ENCODE measurements at regions not wholly inside any gene's neighbourhood (a gene's known extent, or its start where the extent isn't known, plus 50 kb on each side); places are given as distances from the start of the nearest gene placed in this dataset.

DNA sequence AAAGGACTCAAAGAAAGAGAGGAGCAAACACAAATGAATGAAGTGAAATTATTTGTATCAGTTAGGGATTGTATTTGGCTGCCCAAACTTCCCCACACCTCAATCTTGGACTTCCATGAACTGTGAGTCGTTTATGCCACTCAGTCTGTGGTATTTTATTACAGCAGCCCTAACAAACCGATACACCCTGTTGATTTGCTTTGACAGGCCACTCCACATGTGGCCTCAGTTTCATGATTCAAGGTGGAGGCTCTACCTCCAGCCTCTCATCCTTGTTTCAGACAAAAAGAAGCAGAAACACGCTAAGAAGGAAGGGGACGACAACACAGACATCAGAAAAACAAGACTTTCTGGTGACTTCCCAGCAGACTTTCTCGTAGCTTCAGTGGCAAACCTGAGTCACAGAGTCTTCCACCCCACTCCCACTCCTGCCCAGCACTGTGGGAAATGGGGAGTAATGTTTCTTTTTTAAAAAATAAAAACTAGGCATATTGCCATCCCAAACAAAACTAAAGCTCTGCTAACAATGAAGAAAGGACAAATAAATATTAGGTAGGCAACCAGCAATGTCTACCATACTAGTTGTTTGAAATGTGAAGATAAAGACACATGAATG is 52.2 kb upstream of the ABCA1 start:
- no peak overlapping the region for H3K27ac ChIP-seq (ENCODE audit: low read length)
- no peak overlapping the region for H2AFZ ChIP-seq (ENCODE audit: low read depth, low read length)
- no peaks in the 10 kb centered on the region for H3K79me2 ChIP-seq (replicated peaks; ENCODE audit: insufficient read depth, low read length)
- H3K9ac ChIP-seq (ENCODE audit: low read length): no peak overlapping the region
- no peaks in the 10 kb centered on the region for H3K9me2 ChIP-seq (ENCODE audit: insufficient read depth, low read length)
- H3K4me3 ChIP-seq (ENCODE audit: low read length): no peak overlapping the region
- no peaks in the 10 kb centered on the region for H3K27me3 ChIP-seq (ENCODE audit: insufficient read depth, low read depth, low read length)
- no peaks in the 10 kb centered on the region for H3K9me3 ChIP-seq (ENCODE audit: low read length)
- no peaks in the 10 kb centered on the region for H4K20me1 ChIP-seq (ENCODE audit: insufficient read depth)
- TF ChIP-seq POLR2AphosphoS5 (IDR thresholded peaks at IDR 0.05) (no peak), MXI1 (conservative IDR thresholded peaks at IDR 0.05; ENCODE audit: poor library complexity, severe bottlenecking) (no peak), RAD21 (conservative IDR thresholded peaks at IDR 0.05) (no peak), TAF1 (IDR thresholded peaks at IDR 0.05; ENCODE audit: low read depth) (no peak), SMC3 (conservative IDR thresholded peaks at IDR 0.05; ENCODE audit: poor library complexity) (no peak), EZH2 (IDR thresholded peaks at IDR 0.05; ENCODE audit: borderline replicate concordance, insufficient read depth, low read length, poor library complexity, severe bottlenecking) (no peak), EP300 (conservative IDR thresholded peaks at IDR 0.05; ENCODE audit: poor library complexity, severe bottlenecking) (no peak)
- TF ChIP-seq, protein P1, sequence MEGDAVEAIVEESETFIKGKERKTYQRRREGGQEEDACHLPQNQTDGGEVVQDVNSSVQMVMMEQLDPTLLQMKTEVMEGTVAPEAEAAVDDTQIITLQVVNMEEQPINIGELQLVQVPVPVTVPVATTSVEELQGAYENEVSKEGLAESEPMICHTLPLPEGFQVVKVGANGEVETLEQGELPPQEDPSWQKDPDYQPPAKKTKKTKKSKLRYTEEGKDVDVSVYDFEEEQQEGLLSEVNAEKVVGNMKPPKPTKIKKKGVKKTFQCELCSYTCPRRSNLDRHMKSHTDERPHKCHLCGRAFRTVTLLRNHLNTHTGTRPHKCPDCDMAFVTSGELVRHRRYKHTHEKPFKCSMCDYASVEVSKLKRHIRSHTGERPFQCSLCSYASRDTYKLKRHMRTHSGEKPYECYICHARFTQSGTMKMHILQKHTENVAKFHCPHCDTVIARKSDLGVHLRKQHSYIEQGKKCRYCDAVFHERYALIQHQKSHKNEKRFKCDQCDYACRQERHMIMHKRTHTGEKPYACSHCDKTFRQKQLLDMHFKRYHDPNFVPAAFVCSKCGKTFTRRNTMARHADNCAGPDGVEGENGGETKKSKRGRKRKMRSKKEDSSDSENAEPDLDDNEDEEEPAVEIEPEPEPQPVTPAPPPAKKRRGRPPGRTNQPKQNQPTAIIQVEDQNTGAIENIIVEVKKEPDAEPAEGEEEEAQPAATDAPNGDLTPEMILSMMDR (IDR thresholded peaks at IDR 0.05; ENCODE audit: poor library complexity, severe bottlenecking): no peak
- TF ChIP-seq, protein P2, sequence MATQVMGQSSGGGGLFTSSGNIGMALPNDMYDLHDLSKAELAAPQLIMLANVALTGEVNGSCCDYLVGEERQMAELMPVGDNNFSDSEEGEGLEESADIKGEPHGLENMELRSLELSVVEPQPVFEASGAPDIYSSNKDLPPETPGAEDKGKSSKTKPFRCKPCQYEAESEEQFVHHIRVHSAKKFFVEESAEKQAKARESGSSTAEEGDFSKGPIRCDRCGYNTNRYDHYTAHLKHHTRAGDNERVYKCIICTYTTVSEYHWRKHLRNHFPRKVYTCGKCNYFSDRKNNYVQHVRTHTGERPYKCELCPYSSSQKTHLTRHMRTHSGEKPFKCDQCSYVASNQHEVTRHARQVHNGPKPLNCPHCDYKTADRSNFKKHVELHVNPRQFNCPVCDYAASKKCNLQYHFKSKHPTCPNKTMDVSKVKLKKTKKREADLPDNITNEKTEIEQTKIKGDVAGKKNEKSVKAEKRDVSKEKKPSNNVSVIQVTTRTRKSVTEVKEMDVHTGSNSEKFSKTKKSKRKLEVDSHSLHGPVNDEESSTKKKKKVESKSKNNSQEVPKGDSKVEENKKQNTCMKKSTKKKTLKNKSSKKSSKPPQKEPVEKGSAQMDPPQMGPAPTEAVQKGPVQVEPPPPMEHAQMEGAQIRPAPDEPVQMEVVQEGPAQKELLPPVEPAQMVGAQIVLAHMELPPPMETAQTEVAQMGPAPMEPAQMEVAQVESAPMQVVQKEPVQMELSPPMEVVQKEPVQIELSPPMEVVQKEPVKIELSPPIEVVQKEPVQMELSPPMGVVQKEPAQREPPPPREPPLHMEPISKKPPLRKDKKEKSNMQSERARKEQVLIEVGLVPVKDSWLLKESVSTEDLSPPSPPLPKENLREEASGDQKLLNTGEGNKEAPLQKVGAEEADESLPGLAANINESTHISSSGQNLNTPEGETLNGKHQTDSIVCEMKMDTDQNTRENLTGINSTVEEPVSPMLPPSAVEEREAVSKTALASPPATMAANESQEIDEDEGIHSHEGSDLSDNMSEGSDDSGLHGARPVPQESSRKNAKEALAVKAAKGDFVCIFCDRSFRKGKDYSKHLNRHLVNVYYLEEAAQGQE (IDR thresholded peaks at IDR 0.05; ENCODE audit: borderline replicate concordance): no peak
- H3K36me3 ChIP-seq (ENCODE audit: insufficient read depth, low read length): no peaks in the 10 kb centered on the region
- no peak overlapping the region for H3K4me2 ChIP-seq (ENCODE audit: low read length)
- no peaks in the 10 kb centered on the region for H3F3A ChIP-seq (ENCODE audit: insufficient read depth, low read length, poor library complexity, severe bottlenecking)

DNA sequence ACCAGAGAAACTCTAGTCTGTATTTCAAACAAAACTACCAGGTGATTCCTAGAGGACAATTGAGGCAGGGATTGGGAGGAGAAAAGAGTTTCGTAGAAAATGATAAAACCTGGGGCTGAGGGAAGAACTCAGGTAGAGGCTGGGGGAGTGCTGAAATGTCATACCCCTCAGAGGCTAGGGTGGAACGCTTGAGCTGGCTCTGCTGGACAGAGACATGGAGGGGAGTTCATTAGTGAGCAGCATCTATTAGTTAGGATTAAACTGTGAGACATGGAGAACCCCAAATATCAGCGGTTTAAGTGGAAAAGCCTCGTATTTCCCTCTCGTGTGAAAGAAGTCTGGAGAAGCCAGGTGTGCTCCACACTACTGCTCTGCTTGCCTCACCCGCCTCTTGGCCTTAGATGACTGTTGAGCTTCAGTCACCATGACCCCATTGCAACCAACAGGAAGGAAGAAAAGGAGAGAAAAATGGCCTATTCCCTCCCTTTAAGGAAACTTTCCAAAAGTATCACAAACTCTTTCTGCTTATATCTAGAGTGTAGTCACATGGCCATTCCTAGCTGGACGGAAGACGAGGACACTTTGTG is 53.7 kb upstream of the ABCA1 start:
- H3K4me3 ChIP-seq (ENCODE audit: low read length): no peak overlapping the region
- H3K9me3 ChIP-seq (ENCODE audit: low read length): no peaks in the 10 kb centered on the region
- no peak overlapping the region for H2AFZ ChIP-seq (ENCODE audit: low read depth, low read length)
- H4K20me1 ChIP-seq (ENCODE audit: insufficient read depth): no peaks in the 10 kb centered on the region
- no peak overlapping the region for H3K4me2 ChIP-seq (ENCODE audit: low read length)
- H3K27me3 ChIP-seq (ENCODE audit: insufficient read depth, low read depth, low read length): no peaks in the 10 kb centered on the region
- H3F3A ChIP-seq (ENCODE audit: insufficient read depth, low read length, poor library complexity, severe bottlenecking): no peaks in the 10 kb centered on the region
- TF ChIP-seq TAF1 (IDR thresholded peaks at IDR 0.05; ENCODE audit: low read depth): no peak
- H3K79me2 ChIP-seq (replicated peaks; ENCODE audit: insufficient read depth, low read length): no peaks in the 10 kb centered on the region
- no peak overlapping the region for H3K9ac ChIP-seq (ENCODE audit: low read length)
- H3K27ac ChIP-seq (ENCODE audit: low read length): no peak overlapping the region
- no peaks in the 10 kb centered on the region for H3K36me3 ChIP-seq (ENCODE audit: insufficient read depth, low read length)
- H3K9me2 ChIP-seq (ENCODE audit: insufficient read depth, low read length): no peaks in the 10 kb centered on the region
